Muscle of back (tissue), 3 donors: ENCODE measurements at regions not wholly inside any gene's neighbourhood (a gene's known extent, or its start where the extent isn't known, plus 50 kb on each side); places are given as distances from the start of the nearest gene placed in this dataset.

ENCODE experiments used
- DNase-seq, 3 donors: peaks; one replicate each; pipeline versions ENCODE4 v3.0.0 to v3.0.0-alpha.2; 2013

GRCh38 chr6:21883595-21884328 lies 290.2 kb downstream of the SOX4 start:
- DNase-seq = no peak

- DNase-seq = no peak
These were observed 291.6 kb downstream of the SOX4 start for GRCh38 chr6:21885111-21885510.

DNA sequence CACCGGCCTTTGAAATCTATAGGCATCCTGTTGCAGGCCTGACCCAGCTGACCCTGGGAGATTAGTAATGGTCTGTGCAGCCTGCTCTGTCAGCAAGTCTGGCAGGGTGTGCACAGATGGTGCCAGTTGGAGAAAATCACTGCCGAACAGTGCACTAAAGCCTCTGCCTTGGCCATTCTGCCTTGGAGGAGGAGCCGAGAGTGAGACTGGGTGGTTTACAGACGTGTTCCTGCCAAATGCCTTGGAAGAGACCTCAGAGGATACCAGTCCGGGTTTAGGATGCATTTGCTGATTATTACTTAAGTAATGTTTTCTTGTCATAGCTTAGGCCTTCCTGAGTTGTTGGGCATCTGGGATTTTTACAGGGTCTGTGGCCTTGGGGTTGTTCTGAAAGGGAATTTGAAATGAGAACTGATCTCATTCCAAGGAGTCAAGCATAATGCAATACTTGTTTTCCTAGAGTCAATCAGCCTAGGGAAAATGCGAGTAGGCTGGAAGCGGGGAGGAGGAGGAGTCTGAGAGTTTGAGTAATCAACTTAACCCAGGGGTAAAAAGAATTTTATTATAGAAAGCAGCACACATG lies 292.1 kb downstream of the SOX4 start:
- DNase-seq = peak; percentile 70 to 81 (median 78)

- peak in 1 of 3 donors; percentile 41 for DNase-seq
These were observed 293.1 kb downstream of the SOX4 start for GRCh38 chr6:21886542-21887151.

- peak in 2 of 3 donors; percentile 38 to 76 for DNase-seq
These were observed 294.0 kb downstream of the SOX4 start for GRCh38 chr6:21887231-21888185.

GRCh38 chr6:21891080-21891479 lies 297.5 kb downstream of the SOX4 start:
- no peak for DNase-seq

GRCh38 chr6:21893793-21894192 lies 300.2 kb downstream of the SOX4 start:
- DNase-seq = no peak

- DNase-seq = no peak
These were observed 302.0 kb downstream of the SOX4 start for GRCh38 chr6:21895555-21895954.

DNA sequence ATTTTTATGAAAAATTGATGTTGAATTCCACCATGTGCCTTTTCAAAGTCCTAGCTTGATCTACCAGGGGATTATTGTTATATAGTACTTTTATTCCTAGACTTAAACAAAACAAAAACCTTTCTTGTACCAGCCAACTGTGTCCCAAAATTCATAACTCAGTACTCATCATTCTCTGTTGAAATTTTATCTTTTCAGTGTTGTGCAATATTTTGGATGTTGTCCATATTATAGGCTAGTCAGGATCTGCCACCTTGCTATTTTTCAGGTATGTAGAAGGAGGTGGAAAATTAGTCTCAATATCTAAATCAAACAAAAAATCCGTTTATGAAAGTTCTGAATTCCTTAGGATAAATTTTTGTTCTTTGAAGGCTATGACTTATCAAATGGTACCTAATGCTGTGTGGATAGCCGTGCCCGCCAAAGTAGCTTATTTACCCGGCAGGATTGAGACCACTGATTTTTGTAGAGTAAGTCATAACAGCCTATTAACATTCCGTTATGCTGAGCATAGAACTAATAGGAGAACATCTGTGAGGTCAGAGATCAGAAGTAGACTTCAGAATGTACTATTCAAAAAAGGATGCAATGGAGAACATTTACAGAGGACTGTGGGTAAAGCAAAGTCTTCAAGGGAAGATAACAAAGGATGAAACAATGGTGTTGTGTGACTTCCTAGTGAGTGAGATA lies 304.7 kb downstream of the SOX4 start:
- DNase-seq = no peak

- no peak for DNase-seq
These were observed 306.2 kb downstream of the SOX4 start for GRCh38 chr6:21899708-21900107.

- no peak for DNase-seq
These were observed 307.2 kb downstream of the SOX4 start for GRCh38 chr6:21900730-21901129.

DNA sequence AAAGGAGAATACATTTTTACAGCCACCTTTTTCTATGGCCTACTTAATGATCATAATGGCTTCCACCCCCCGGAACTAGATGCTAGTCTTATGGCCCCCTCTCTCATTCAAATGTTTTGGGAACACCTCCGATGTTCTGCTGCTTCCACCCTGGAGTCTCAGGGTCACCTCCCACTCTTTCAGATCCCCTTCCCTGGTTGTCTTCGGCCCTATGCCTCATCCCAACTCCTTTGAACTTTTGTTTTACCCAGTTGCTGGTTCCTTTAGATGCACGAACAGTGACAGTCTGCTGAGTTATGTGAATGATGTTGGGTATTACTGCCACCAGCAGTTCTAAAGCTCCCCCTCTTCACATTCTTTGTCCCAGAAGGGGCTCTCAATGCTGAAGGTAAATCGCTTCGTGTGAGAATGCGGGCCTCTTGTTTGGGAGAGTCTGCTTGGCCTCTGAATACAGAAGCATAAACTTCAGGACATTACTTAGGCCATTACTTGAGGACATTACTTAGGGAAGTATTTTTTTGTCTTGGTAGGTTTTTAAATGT lies 309.1 kb downstream of the SOX4 start:
- no peak for DNase-seq

DNA sequence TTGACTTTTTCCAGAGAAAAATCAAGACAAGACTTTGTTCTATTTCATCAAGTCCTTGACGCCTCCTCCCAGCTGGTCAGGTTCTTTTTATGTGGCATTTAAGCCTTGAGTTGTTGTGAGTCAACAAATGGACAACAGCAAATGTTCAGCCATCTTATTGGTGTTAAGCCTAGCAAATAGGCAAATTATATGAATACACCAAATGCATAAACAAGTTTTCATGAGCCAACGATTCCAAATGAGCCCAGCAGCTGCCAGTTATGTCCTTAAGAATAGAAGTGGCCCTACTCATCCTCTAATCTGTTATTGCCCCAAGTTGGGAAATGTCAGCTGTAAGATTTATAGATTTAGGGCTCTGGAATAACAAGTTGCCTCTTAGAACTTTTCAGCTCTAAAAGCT lies 312.0 kb downstream of the SOX4 start:
- DNase-seq = no peak

- DNase-seq = no peak
These were observed 313.3 kb downstream of the SOX4 start for GRCh38 chr6:21906826-21907225.

- no peak for DNase-seq
These were observed 313.7 kb downstream of the SOX4 start for GRCh38 chr6:21907291-21907690.

GRCh38 chr6:21908161-21908848 lies 314.8 kb downstream of the SOX4 start:
- no peak for DNase-seq

DNA sequence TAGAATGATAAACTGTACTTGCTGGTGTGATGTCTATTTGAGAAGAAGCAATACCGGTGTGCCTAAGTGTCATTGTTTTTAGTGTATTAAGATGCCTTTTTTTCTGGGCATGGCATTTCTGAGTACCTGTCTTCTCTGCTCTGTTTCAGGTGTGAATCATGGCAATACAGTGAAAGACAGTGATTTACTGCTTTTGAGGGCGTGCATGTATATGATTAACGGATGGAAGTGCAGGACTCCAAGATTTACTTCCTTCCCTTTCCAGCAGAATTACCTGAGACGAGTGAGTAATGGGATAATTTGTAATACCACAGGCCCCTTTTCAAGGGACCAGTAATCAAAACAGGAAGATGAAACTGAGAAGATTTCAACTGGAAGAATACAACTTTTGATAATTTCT lies 315.8 kb downstream of the SOX4 start:
- no peak for DNase-seq

DNA sequence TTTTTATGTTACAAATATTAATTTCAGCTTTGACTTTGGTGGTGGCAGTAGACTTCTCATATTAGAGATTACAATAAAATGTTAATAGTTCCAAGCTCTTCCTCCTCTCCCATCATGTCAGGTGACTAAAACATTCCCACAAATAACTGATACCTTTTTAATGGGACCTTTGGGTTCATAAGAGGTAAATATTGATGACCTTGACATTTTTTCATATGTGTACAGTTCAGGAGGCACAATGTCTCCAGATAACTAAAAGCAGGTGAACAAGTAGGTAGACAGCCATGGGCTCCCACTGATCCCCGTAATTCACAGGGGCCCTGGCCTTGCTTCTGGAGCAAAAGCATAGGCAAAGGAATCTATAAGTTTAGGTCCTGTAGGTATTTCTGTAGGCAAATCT lies 317.7 kb downstream of the SOX4 start:
- no peak for DNase-seq

DNA sequence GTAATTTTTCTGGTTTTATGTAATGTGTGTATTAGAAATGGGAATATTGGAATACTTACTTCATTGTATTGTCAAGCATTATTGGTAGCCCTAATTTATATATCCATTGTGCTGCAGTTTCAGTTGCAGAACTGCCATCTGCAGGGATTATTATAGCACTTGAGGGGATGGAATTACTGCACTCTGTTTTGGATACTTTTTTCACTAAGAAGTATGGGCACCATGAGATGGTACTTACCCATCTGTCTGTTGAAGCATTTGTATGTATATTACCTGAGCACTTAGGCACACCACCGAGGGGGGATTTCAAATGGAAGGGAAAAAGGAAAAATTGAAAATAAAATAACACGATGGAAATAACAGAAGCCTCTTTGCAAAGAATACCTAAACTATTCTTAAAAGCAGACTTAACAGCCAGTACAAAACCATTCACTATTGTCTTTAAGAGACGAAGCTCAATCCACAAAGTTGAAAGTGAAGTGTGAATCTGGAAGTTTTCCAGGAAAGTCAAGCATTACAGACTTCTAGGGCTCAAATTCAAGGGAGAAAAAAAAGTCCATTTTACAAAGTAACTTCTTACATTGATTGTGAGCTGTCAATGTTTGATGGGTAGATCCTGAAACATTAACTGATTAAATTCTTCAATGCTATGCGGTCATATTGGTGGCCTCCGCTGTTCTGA lies 318.7 kb downstream of the SOX4 start:
- no peak for DNase-seq
